AG04450 (cell line): ENCODE measurements at regions not wholly inside any gene's neighbourhood (a gene's known extent, or its start where the extent isn't known, plus 50 kb on each side); places are given as distances from the start of the nearest gene placed in this dataset.
"Not testable (repeated sequence)": the region's sequence is repeated elsewhere in the genome, so short reads cannot be mapped to it uniquely, and the experiment has no call there.

Experiments
- CTCF ChIA-PET: fragments of 300-600, 350-600 bp; formaldehyde crosslinking; extraction: SDS; loops from one replicate; lab custom pipeline; 2022; ENCODE audit warnings: antibody characterized with exemption, inconsistent platforms; lab: Charles Lee
- POLR2A ChIA-PET: fragments of 350-600 bp; formaldehyde crosslinking; extraction: SDS; loops from one replicate; lab custom pipeline; 2021; ENCODE audit warnings: antibody characterized with exemption, inconsistent platforms; lab: Yijun Ruan, JAX
- DNase-seq: peaks from one replicate; pipeline ENCODE4 v3.0.0-alpha.2; 2011; ENCODE audit warnings: low read depth, low spot score
- H3K27ac ChIP-seq: one replicate; pipeline ENCODE4 v1.5.1; 2012; ENCODE audit warnings: low read depth, low read length, control low read depth
- H3K27me3 ChIP-seq: one replicate; pipeline ENCODE4 v1.6.0; 2012; ENCODE audit warnings: low read length; ENCODE audit not compliant: control insufficient read depth, insufficient read depth
- H3K4me3 ChIP-seq: 2 replicates; pipeline ENCODE4 v1.5.1; 2011; ENCODE audit warnings: mild to moderate bottlenecking, low read depth, low read length, control low read depth
- H3K9me3 ChIP-seq: 2 replicates; pipeline ENCODE4 v1.5.1; 2012; ENCODE audit warnings: low read length; ENCODE audit not compliant: control insufficient read depth, insufficient read depth
- CTCF ChIP-seq: IDR thresholded peaks from 2 replicates; pipeline ENCODE4 v1.5.1; 2011; ENCODE audit warnings: low read depth, low read length, control low read depth, inconsistent platforms

- peaks cover 4% of the 10 kb centered on the region; the same call in 1 of the 2 replicates for H3K9me3 ChIP-seq
- DNase-seq, result no peak
- no peak for TF ChIP-seq CTCF
- POLR2A ChIA-PET, result no interaction called here
- no peak overlapping the region for H3K27ac ChIP-seq
- no peaks in the 10 kb centered on the region for H3K27me3 ChIP-seq
- no peak overlapping the region for H3K4me3 ChIP-seq
- CTCF ChIA-PET, result no interaction called here
These were observed 935.5 kb upstream of the FBXO33 start for GRCh38 chr14:40367717-40368116.

GRCh38 chr14:40365305-40365704 lies 933.1 kb upstream of the FBXO33 start:
- DNase-seq, result no peak
- CTCF ChIA-PET, result no interaction called here
- no peak for TF ChIP-seq CTCF

GRCh38 chr14:40362856-40363255 lies 930.6 kb upstream of the FBXO33 start:
- Histone ChIP-seq H3K4me3 (no peak overlapping the region), H3K27ac (no peak overlapping the region), H3K27me3 (no peaks in the 10 kb centered on the region), H3K9me3 (peaks cover 13% of the 10 kb centered on the region)
- ChIA-PET CTCF (no interaction called here), POLR2A (no interaction called here)
- DNase-seq, result no peak
- TF ChIP-seq CTCF, result no peak

More at GRCh38 chr14:40365305-40365704, 933.1 kb upstream of the FBXO33 start:
- Histone ChIP-seq H3K27ac (no peak overlapping the region), H3K9me3 (peaks cover 6% of the 10 kb centered on the region; the same call in 1 of the 2 replicates), H3K27me3 (no peaks in the 10 kb centered on the region), H3K4me3 (no peak overlapping the region)
- POLR2A ChIA-PET, result no interaction called here

GRCh38 chr14:40354754-40355153 lies 922.5 kb upstream of the FBXO33 start:
- CTCF ChIA-PET, result no interaction called here
- Histone ChIP-seq H3K9me3 (peaks cover 8% of the 10 kb centered on the region), H3K4me3 (no peak overlapping the region), H3K27me3 (no peaks in the 10 kb centered on the region), H3K27ac (no peak overlapping the region)
- no peak for DNase-seq
- POLR2A ChIA-PET, result no interaction called here
- no peak for TF ChIP-seq CTCF

- H3K9me3 ChIP-seq, H3K27ac ChIP-seq, CTCF ChIA-PET, DNase-seq, H3K4me3 ChIP-seq, POLR2A ChIA-PET, H3K27me3 ChIP-seq: not testable (repeated sequence)
These were observed 915.9 kb upstream of the FBXO33 start for GRCh38 chr14:40348104-40348503.

- Histone ChIP-seq H3K4me3 (no peak overlapping the region), H3K27ac (no peak overlapping the region), H3K9me3 (peaks cover 10% of the 10 kb centered on the region; the same call in 1 of the 2 replicates), H3K27me3 (no peaks in the 10 kb centered on the region)
- DNase-seq, result no peak
- ChIA-PET POLR2A (no interaction called here), CTCF (no interaction called here)
- no peak for TF ChIP-seq CTCF
These were observed 915.4 kb upstream of the FBXO33 start for GRCh38 chr14:40347675-40348074.
